Smooth muscle cell of the brain vasculature (primary cell): ENCODE measurements at regions not wholly inside any gene's neighbourhood (a gene's known extent, or its start where the extent isn't known, plus 50 kb on each side); places are given as distances from the start of the nearest gene placed in this dataset.
"Not testable (repeated sequence)": the region's sequence is repeated elsewhere in the genome, so short reads cannot be mapped to it uniquely, and the experiment has no call there.

ENCODE experiments used
- DNase-seq: peaks from one replicate; pipeline ENCODE4 v3.0.0-alpha.2; 2012; ENCODE audit warnings: low read depth, low spot score

DNA sequence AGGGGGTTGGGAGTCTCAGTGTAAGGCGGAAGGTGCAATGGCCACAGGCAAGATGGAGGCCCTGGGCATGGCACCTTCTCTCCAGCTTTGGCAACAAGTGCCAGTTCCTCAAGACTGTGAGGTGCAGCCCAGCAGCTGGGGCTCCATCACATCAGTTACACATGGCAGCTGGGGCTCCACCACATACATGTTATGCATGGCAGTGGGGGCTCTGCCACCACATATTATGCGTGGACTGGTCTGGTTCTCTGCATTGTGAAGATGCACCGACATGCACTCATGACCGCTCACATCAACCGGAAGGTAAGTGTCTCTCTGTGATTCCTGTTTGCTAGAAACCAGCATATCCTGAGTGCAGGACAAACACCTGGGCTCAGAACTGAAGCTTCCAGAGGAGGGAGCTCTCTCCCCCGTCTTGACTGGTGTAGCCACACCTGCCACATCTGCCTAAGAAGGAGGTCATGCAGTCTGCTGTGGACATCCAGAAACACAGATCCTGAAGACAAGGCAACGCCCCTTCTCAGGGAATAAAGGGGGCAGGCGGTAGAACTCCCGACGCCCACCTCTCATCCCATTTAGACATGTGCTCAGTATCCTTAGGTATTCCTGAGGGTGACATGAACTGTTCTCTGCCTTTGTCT lies 104.1 kb upstream of the TMPRSS2 start:
- DNase-seq = no peak

DNA sequence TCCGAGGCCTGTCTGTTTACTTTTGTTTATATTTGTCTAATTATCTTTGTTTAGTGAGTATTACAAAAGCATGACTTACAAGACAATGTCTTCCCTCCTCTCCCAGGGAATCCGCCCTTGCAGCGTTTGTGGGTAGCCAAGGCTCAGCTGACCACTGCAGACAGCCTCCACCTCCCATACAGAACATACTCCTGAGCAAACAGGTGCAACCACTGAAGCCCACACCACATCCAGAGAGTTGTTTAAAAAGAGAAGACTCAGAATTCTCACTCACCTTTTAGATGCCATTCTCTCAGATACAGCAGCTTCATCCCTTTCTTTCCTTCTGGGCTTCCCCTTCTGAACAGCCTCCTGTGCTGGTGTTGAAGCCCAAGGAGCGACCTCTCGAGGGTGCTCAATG lies 103.5 kb upstream of the TMPRSS2 start:
- DNase-seq = no peak

DNA sequence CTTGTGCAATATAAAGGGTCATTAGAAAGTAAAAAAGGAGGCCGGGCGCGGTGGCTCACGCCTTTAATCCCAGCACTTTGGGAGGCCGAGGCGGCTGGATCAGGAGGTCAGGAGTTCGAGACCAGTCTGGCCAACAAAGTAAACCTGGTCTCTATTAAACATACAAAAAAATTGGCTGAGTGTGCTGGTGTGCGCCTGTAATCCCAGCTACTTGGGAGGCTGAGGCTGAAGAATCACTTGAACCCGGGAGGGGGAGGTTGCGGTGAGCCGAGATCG lies 102.8 kb upstream of the TMPRSS2 start:
- not testable (repeated sequence) for DNase-seq

DNA sequence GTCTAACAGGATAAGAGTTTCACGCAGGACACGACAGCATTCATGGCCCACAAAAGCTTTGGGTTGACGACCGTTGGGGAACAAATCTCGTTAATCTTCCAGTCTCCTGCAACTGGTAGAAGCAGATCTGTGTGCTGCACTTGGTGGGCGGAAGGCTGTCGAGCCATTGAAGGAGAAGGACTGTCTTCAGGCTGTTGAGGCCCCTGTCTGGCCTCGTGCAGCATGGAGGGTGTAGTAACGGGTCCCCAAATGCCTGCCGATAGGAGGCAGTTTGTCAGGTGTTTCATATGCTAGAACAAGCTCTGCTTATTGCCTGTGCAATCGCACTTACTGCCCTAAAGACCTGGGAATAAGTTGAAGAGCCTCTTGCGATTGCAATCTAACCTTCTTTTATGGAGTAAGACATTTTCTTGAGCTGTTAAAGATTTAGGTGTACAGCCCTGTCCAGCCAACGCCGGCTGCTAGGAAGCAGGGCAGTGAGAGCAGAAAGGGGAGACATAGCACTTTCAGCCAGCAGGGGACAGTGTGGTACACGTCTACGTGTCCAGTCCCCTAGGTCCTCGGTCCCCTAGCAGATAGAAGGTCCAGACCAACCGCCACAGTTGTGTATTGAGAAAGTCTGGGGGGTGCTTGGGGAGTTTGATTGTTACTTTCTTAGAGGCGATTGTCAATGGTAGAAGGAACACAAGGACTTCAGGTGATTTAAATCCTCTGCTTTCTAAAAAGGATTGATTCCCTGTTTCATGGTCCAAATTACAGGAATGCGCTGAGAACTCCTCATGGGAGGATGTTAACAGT lies 102.3 kb upstream of the TMPRSS2 start:
- no peak for DNase-seq

DNA sequence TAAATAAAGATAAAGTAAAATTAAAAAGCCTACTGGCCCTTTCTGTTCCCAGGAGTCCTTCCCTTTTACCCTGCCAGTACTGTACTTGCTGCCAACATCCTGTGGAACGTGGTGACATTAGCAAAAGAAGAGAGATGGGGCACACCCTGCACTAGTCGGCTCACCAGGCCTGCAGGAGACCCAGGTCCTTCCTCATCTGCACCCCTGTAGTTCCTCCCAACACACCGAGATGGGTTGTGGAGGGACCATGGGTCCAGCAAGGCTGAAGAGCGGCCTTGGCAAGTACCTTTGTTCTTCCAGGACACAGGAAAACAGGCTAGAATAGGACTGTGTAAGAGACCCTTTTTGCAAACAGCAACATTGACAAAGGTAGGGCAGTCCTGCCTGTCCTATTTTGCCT lies 98.7 kb upstream of the TMPRSS2 start:
- no peak for DNase-seq

DNA sequence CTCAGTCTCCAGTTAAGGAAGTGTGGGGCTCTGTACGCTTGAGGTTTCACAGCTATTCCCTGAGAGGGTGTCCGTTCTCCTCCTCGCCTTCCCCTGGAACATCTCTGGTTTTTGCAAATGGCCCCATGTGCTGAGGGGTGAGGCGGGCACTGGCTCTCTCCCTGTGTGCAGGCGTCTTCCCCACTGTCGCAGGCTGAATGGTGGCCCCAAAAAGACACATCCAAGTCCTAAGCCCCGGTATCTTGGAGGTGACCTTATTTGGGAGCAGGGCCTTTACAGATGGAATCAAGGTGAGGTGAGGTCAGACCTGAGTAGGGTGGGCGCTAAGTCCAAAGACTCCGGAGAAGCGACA lies 98.0 kb upstream of the TMPRSS2 start:
- DNase-seq = no peak

DNA sequence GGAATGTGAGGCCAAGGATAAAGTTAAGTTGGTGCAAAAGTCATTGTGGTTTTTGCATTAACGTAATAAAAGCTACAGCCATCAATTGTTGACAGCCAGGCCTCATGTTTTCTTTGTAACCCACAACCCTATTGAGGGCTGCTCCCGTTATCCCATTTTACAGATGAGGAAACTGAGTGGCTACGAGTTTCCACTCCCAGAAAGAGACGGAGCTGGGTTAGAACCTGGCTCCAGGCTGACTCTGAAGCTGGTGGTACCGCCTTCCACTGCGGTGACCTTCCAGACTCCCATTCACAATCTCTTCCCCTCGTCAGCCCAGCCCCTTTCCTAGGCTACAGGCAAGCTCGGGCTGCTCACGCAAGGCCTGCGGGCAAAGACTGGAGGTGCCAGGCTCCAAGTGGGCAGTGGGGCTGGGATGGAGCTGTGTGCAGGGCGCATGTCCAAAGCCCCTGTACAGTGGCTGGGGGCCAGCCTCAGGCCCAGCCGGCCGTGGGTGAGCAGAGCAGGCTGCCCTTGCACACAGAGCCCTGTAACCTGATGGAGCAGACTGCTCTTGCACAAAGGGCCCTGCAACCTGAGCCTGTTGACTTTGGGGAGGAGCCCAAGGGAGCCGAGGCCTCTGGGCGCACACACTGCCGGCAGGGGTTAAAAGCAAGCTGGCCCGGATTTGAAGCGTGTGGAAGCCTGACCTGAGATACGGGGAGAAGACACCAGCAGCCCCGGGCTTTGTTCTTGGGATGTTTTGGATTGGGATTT lies 97.4 kb upstream of the TMPRSS2 start:
- no peak for DNase-seq

DNA sequence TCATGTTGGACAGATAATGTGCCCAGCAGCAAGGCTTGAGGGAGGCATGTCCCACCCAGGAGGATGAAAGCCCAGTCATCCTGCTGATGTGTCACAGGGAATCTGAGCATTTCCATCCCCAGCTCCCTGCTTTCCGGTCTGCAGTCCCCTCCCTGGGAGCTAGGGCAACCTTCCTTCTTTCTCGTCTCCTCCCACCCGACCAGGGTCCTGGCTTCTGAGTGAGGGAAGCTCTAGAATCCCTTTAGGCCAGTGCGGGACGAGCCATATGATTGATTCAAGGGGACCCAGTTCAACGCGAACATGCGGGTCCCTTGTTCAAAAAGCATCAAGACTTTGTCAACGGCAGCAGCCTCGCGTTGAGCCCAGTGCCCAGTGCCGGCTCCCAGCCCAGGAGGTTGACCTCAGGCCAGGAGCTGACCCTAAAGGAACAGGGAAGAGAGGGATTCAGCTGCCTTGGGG lies 96.7 kb upstream of the TMPRSS2 start:
- DNase-seq = no peak

DNA sequence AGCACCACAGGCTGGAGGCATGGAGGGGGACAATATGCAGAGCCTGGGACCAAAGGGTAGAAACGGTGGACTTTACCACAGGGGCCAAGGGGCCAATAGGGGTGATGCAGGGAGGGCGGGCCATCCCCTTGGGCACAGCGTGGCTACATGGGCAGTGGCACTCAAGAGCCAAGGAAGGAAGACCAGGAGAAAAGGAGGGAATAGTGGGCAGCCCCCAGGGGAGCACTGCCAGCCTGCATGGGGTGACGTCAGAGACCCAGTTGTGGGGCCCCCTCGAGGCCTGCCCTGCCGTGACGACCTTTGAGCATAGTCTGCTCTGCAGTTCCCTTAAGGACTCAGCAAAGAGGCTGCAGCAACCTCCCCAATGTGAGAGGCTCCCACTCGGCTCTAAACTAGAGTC lies 95.5 kb upstream of the TMPRSS2 start:
- DNase-seq = no peak

DNA sequence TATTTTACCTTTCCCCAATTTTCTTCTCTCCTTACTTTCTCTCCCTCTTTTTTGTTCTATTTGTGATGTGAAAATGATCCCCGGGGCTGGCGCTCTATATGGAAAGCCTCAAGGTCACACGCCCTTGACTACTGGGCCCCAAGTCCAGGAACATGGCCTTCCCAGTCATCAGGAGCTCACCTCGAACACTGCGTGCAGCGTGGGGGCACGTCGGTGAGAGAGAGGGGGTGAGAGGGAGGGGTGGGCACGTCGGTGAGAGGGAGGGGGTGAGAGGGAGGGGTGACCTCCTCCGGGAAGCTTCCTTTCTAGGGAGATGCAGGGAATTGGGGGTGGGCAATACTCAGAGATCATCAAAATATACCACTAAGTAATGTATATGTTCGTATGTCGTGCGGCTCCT lies 94.6 kb upstream of the TMPRSS2 start:
- no peak for DNase-seq

DNA sequence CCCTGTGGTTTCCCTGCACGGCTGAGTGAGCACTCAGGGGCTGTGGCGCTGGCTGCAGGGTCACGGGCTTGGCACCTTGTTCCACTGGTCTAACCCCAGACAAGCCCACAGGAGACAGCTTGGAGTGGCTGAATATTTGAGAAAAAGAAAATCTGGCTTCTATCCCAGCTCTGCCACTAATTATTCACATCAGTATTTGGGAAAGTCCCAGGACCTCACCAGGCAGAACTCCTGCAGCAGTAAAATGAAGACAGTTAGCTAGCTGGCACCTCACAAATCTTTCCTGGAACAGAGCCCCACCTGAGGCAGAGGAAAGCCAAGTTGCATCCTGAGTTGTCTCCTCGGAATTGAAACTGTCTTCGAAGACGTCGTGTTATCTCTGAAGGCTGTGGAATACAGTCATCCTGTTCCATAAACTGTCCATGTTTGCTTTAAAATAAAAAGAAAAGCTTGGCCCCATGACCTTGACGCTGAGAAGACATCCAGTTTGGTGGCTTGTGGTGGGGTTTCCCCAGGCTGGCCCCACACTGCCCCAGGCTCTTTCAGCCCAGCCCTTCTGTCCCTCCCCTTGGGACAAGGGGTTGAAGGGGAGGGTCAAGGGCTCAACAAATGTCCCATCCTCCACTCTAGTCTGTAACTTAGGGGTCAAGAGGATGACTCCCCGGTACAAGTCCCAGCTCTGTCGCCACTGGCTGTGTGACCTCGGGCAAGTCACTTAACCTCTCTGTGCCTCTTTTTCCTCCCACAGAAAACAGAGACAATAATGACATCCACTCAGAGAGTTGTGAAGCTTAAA lies 93.8 kb upstream of the TMPRSS2 start:
- no peak for DNase-seq

DNA sequence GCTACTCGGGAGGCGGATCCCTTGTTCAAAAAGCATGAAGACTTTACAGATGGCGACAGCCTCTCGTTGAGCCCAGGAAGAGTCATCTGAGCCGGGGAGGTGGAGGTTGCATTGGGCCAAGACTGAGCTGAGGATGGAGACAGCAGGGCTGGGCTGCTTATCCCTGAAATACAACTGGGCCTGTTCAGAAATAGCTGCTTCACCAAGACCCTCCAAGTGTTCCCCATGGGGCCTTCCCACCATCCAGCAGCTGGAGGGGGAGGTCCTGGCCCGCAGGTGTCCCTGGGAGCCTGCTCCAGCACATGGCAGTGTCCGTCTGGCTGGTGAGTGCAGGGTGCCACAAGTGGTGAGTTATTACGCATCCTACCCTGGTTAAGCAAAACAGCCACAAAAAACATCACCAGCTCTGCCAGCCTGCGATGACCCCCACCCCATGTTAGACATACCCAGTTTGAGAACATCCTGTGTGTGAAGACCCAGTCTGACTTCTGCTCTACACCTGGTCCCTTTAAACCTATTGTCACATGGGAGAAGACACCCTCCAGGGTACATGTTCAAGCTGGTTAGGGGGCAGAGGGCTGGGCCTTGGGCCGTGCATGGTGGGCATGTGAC lies 93.1 kb upstream of the TMPRSS2 start:
- no peak for DNase-seq

DNA sequence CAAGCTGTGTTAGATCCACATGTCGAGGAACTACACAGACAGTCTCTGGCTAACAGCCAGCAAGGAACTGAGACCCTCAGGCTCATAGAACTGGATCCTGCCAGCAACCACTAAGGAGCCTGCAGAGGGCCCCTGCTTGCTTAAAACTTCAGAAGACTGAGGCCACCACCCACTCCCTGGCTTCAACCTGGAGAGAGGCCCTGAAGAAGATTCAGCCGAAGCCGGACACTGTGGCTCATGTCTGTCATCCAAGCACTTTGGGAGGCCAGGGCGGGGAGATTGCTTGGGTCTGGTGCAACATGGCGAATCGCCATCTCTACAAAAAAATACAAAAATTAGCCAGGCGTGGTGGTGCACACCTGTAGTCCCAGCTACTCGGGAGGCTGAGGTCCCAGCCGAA lies 92.6 kb upstream of the TMPRSS2 start:
- DNase-seq = no peak

DNA sequence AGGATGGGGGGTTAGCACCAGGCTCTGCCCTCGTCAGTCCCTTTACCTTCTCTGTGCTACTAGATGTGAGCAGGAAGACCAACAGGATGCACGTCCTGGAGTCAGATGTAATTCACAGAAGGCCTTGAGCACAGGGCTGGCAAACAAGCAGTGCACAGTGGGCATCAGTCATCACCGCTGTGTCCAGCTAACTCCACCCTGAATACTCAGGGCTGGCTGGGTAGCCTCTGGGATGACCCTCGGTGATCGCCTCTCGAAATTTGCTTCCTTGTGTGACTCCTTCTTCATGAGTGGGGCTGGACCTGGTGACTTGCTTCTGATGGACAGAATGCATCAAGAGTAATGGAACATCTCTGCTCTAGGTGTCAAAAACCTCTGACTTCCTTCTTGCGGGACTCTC lies 92.2 kb upstream of the TMPRSS2 start:
- DNase-seq = no peak

DNA sequence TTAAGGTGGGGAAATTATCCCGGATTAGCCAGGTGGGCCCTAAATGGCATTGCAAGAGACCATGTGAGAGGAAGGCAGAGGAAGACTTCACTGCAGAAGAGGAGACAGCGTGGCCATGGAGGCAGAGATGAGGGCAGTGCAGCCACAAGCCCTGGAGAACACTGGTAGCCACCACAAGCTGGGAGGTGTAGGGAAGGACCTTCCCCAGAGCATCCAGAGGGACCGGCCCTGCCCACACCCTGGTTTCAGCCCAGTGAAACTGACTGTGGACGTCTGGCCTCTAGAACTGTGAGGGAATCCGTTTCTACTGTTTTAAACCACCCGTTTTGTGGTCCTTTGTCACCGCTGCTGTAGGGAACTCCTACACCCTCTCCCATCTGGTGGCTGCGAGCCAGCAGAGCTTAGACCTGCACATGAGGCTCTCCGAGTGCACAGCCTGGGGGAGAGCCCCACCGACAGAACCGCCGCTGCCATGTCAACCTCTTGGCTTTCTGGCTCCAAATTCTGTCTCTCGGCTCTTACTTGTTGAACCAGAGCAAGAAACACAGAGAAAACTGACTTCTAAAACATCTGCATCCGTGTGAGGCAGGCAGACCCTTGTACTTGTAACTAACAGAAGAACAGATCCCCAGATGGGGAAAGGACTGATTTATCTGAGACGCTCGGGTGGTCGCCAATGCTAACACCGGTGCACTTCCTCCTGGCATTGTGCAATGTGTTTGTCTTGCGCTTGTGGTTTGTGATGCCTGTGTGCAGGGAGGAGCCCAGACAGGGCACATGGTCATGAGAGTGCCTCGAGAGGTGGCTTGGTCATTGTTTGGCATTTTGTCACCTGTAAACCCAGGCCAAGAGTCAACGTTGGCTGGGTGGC lies 90.8 kb upstream of the TMPRSS2 start:
- DNase-seq = no peak

DNA sequence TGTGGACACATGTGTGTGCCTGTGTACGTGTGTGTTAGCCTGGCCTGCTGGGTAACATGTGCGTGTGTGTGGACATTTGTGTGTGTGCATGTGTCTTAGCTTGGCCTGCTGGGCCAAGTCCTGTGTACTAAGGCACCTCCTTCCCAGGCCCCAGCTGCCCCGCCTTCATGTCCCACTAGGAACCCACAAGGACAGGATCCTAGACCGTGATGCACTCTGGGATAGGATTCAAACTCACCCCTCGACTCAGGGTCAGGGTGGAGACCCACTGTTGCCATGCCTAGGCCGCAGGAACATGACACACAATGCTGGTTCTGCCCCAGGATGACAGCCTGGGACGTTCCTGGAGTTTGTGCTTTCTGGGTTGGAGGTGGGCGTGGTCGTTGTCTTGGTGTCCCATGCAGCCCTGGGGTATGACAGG lies 89.9 kb upstream of the TMPRSS2 start:
- no peak for DNase-seq

DNA sequence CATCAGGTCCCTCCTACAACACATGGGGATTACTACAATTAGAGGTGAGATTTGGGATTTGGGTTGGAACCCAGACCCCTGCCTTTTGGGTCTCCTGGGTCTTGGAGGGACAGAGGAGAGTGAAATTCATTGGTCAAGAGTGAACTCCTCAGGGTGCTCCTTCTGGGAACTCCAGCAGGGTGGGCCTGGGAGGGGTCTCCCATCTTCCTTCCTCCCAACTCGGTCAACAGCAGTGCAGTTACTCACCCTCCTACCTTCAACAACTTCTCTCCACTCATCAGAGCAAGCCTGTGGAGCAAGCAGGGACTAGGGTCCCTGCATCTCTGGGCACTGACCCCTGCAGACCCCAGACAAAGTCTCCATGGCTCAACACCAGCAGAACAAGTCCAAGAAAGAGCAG lies 89.3 kb upstream of the TMPRSS2 start:
- no peak for DNase-seq

DNA sequence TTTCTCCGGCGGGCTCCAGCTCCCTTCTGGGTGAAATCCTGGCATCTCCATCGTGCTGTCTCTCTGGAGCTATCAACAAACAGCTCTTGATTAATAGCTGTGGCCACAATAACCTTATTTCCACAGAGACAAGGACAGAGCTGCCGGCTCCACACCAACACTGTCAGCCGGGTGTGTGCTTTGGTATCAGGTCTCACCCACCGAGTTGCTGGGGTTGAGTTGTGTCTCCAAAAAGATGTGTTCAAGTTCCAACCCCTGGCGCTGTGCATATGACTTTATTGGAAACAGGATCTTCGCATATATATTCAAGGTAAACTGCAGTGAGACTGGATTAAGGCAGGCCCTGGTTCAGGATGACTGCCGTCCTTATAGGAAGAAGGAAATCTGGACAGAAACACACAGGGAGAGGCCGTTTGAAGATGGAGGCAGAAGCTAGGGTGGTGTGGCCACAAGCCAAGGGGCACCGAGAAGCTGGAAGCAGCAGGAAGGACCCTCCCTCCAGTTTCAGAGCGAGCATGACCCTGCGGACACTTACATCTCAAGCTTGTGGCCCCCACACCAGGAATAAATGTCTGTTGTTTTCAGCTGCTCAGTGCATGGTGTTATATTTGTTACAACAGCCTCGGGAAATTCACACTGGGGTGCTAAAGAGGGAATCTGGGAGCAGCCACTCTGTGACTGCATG lies 88.4 kb upstream of the TMPRSS2 start:
- no peak for DNase-seq

DNA sequence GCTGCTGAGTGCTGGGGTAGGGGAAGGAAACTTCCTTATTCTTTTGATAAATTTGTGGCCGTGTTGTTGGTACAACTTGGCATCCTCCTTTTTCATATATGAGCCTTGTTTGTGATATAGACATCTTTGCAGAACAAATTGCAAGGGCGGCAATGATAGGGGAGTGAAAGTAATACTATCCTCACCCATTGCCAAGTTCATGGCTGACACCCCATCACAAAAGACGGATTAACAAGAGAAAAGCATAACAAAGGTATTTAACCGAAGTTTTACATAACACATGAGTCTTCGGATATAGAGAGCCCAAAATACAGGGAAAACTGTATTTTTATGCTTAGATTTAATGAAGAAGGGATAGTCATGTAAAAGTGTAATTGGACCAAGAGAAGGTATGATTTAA lies 86.3 kb upstream of the TMPRSS2 start:
- DNase-seq = no peak

DNA sequence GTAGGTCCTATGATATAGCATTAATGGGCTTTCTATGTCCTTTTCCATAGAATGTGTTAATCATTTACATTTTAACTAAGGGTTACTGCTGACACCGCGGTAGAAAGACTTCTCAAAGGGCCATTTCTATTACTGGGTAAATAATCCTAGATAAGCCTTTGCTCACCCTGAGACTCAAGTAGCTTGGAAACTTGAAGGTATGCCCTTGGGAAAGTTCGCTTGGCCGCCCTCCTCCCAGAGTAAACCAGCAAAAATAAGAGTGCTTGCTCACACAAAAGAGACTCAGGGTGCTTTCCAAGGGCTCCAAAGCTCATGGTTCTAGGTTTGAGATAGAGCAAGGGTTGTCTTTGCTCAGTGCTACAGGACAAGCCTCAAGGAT lies 85.8 kb upstream of the TMPRSS2 start:
- DNase-seq = no peak
